Peyer's patch (tissue), 4 donors: ENCODE measurements at regions not wholly inside any gene's neighbourhood (a gene's known extent, or its start where the extent isn't known, plus 50 kb on each side); places are given as distances from the start of the nearest gene placed in this dataset.

Experiments
- DNase-seq, 3 donors: peaks; one replicate each; pipeline ENCODE4 v3.0.0-alpha.2; 2017 to 2019
- H3K27ac ChIP-seq, 4 donors: fragments of 200-600 bp; sonication (generic); one replicate each; pipeline ENCODE4 v1.5.1; 2016 to 2019
- H3K27me3 ChIP-seq, 2 donors: fragments of 200-600 bp; sonication (generic); one replicate each; pipeline ENCODE4 v1.5.1; 2019
- H3K36me3 ChIP-seq, 3 donors: fragments of 200-600 bp; sonication (generic); one replicate each; pipeline ENCODE4 v1.5.1; 2016 to 2019
- H3K4me1 ChIP-seq, 4 donors: fragments of 200-600 bp; sonication (generic); one replicate each; pipeline ENCODE4 v1.5.1; 2016 to 2019
- H3K4me3 ChIP-seq, 4 donors: fragments of 200-600 bp; sonication (generic); 1 replicate in 3 of 4; 2 replicates in 1 of 4; pipeline ENCODE4 v1.5.1; 2016 to 2019; ENCODE audit warnings: mild to moderate bottlenecking in 1 of 4
- H3K9me3 ChIP-seq, 4 donors: fragments of 200-600 bp; sonication (generic); one replicate each; pipeline ENCODE4 v1.5.1; 2016 to 2019; ENCODE audit warnings: mild to moderate bottlenecking in 1 of 4
- CTCF ChIP-seq, 6 experiments: fragments of 450-650 bp in 4 of 6; fragments of 200-600 bp in 2 of 6; sonication (generic) in 1 of 6; IDR thresholded peaks; one replicate each; pipeline ENCODE4 v1.5.1; 2017 to 2019; ENCODE audit warnings: antibody characterized with exemption in 6 of 6, mild to moderate bottlenecking in 3 of 6, moderate library complexity in 1 of 6
- POLR2A ChIP-seq, 2 donors: fragments of 450-650 bp; IDR thresholded peaks; one replicate each; pipeline ENCODE4 v1.5.1; 2017; ENCODE audit warnings: antibody characterized with exemption in 2 of 2, mild to moderate bottlenecking in 2 of 2, moderate library complexity in 2 of 2

- Histone ChIP-seq H3K4me3 (no peak overlapping the region), H3K4me1 (no peaks in the 10 kb centered on the region), H3K27me3 (no peaks in the 10 kb centered on the region), H3K9me3 (no peaks in the 10 kb centered on the region), H3K27ac (no peak overlapping the region), H3K36me3 (no peaks in the 10 kb centered on the region)
- DNase-seq = no peak
- TF ChIP-seq CTCF (IDR thresholded peaks at IDR 0.05) = no peak
- no peak for TF ChIP-seq POLR2A (IDR thresholded peaks at IDR 0.05)
Measured at GRCh38 chr14:38762426-38762825, 340.6 kb downstream of the SEC23A start.

GRCh38 chr14:38761033-38761432, 342.0 kb downstream of the SEC23A start:
- Histone ChIP-seq H3K27ac (no peak overlapping the region), H3K4me3 (no peak overlapping the region), H3K4me1 (no peaks in the 10 kb centered on the region), H3K36me3 (no peaks in the 10 kb centered on the region), H3K27me3 (no peaks in the 10 kb centered on the region), H3K9me3 (no peaks in the 10 kb centered on the region)
- TF ChIP-seq CTCF (IDR thresholded peaks at IDR 0.05) = no peak
- no peak for TF ChIP-seq POLR2A (IDR thresholded peaks at IDR 0.05)
- DNase-seq = no peak

- Histone ChIP-seq H3K27ac (no peak overlapping the region), H3K4me1 (no peaks in the 10 kb centered on the region), H3K27me3 (no peaks in the 10 kb centered on the region), H3K36me3 (no peaks in the 10 kb centered on the region), H3K9me3 (no peaks in the 10 kb centered on the region), H3K4me3 (no peak overlapping the region)
- no peak for DNase-seq
- no peak for TF ChIP-seq CTCF (IDR thresholded peaks at IDR 0.05)
- no peak for TF ChIP-seq POLR2A (IDR thresholded peaks at IDR 0.05)
Measured at GRCh38 chr14:38758661-38759060, 344.4 kb downstream of the SEC23A start.

- Histone ChIP-seq H3K4me1 (no peaks in the 10 kb centered on the region), H3K9me3 (no peaks in the 10 kb centered on the region), H3K36me3 (no peaks in the 10 kb centered on the region), H3K27ac (no peak overlapping the region), H3K4me3 (no peak overlapping the region), H3K27me3 (no peaks in the 10 kb centered on the region)
- TF ChIP-seq POLR2A (IDR thresholded peaks at IDR 0.05) (no peak), CTCF (IDR thresholded peaks at IDR 0.05) (no peak)
- no peak for DNase-seq
Measured at GRCh38 chr14:38755036-38755435, 348.0 kb downstream of the SEC23A start.

- no peaks in the 10 kb centered on the region for H3K27me3 ChIP-seq
- H3K9me3 ChIP-seq = no peaks in the 10 kb centered on the region
- TF ChIP-seq POLR2A (IDR thresholded peaks at IDR 0.05) (no peak), CTCF (IDR thresholded peaks at IDR 0.05) (no peak)
- no peak for DNase-seq
- no peaks in the 10 kb centered on the region for H3K4me1 ChIP-seq
- H3K4me3 ChIP-seq = no peak overlapping the region
- H3K27ac ChIP-seq = no peak overlapping the region
- H3K36me3 ChIP-seq = no peaks in the 10 kb centered on the region
Measured at GRCh38 chr14:38752750-38753149, 350.3 kb downstream of the SEC23A start.

- no peak overlapping the region for H3K27ac ChIP-seq
- no peak overlapping the region for H3K4me3 ChIP-seq
- no peaks in the 10 kb centered on the region for H3K9me3 ChIP-seq
- no peaks in the 10 kb centered on the region for H3K4me1 ChIP-seq
- H3K36me3 ChIP-seq = no peaks in the 10 kb centered on the region
- TF ChIP-seq CTCF (IDR thresholded peaks at IDR 0.05) = no peak
- TF ChIP-seq POLR2A (IDR thresholded peaks at IDR 0.05) = no peak
- H3K27me3 ChIP-seq = no peaks in the 10 kb centered on the region
- no peak for DNase-seq
Measured at GRCh38 chr14:38752341-38752740, 350.7 kb downstream of the SEC23A start.
